Middle frontal gyrus (tissue), 1 donor: ENCODE measurements at regions not wholly inside any gene's neighbourhood (a gene's known extent, or its start where the extent isn't known, plus 50 kb on each side); places are given as distances from the start of the nearest gene placed in this dataset.
A peak's percentile ranks its signal among the peaks of the same experiment; 100 is the strongest.

Experiments
- DNase-seq: peaks from one replicate; pipeline ENCODE4 v3.0.0-alpha.2; 2015; ENCODE audit warnings: low spot score; ENCODE audit errors: extremely low spot score

DNA sequence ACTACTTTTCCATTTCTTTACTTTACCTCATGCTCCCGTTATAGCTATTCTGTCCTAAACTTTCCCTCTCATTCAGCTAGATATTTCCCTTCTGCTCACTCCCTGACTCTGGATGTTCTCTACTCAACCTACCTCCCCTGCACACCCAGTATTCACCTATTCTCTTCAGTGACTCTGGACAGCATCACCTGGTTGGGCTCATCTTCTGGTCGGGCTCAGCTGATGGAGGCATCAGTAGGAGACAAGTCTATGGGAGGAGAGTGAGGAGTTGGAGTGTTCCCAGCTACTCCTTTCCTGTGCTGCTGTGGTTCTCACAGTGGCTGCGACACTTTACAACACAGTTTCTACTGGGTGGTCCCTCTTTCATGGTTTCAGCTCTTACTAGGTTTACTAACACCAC lies 493.9 kb downstream of the DMAC1 start:
- DNase-seq, result no peak

DNA sequence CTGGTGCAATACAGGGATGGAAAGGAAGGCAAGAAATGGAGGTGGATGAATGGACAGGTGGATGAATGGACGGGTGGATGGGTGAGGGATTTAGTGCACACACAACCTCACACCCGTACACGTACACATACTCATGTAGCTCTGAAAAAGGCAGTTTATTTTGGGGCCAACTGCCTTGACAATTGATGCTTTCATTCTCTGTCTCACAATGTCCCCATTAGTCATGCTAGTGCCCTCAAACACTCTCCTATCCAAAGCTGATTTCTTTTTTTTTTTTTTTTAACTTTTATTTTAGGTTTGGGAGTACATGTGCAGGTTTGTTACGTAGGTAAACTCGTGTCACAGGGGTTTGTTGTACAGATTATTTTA lies 495.0 kb downstream of the DMAC1 start:
- DNase-seq, result peak; percentile 17

DNA sequence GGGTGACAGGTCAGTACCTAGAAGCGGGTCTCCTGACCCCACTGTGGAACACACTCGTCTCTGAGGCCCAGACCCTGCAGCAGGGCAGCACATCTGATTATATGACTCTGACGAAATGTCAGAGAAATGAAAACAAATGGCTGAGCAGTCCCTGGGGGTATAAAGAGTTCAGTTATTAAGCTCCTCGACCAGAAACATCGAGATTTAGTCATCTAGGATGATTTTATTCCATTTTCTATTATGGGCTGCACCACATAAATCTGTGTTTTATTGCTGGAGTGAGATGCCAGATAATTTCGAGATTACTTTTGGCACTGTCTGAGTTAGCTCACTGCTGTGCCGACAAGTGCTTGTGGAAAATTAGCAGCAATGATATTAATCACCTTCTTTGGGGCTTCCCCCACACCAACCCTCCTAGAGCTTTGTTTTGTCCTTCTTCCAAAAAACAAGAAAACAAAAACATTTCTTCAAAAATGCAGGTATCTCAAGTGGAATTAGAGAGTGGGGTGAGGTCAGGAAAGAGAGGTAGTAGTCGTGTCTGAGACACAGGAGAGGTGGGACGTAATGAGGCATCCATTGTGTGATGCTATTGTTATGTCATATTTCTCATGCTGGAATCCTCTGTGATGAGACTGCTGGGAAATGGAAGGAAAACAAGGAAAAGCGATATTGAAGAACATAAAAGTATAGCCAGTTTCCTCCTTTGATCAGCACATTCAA lies 495.5 kb downstream of the DMAC1 start:
- DNase-seq, result no peak

DNA sequence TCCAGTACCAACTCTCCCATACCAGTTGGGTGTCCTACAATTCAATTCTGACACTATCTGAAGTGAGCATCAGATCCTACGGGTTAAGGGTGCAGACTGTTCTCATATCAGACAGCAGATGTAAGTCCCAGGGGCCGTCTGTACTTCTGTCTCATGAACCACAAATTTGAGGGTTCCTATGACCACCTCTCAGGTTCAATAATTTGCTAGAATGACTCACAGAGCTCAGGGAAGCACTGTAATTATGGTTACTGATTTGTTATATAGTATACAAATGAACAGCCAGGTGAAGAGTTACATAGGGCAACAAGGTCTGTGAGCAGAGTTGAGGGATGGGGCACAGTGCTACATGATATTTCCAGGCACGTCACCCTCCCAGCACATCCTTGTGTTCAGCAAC lies 499.1 kb downstream of the DMAC1 start:
- no peak for DNase-seq

DNA sequence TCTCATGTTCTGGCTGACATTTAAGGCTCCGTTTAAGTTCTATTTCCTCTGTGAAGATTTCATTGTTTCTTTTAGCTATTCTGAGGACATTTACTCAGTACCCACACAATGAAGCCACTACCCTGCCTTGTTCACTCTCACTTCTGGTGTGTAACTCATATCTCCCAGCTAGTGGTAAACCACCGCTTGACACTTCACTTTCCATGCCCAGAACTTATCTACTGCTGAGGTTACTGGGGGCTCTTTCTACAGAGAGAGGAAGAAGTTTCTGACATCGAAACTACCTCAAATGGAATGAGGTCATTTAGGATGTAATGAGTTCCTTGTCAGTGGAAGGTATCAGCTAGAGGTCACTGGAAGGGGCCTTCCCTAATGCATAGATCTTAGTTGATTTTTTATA lies 501.5 kb downstream of the DMAC1 start:
- DNase-seq, result no peak

DNA sequence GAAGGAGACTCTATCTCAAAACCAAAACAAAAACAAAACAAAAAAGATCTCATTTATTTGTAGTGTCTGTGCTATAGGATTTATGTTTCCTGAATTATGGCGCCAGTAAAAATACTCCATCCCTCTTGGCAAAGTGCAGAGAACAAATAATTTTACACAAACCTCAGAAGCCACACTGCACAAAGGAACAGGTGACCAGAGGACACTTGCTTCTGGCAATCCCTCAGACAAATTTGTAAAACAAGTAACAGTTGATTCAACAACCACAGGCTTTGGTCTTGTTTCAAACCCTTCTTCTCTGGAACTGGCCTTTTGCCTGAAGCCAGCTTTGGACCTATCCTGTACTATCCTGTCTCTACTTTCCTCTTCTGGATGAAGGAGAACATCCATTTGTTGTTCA lies 502.1 kb downstream of the DMAC1 start:
- no peak for DNase-seq

DNA sequence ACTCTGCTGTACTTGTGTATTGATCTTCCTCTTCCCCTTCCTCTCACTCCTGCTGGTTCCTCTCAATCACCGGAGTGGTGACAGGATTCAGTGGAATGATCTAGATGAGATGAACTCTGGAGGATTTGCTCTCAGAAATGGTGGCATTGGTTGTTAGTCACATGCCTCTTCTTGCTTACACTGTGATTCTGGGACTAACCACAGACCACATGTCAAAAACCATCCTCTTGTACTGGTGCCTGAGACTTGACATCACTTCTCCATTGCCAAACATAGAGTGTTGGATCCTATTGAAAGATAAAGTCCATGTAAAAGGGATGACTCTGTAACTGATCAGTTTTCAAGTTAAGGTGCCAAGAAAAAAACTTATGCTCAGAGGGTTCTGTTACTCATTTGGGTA lies 506.5 kb downstream of the DMAC1 start:
- no peak for DNase-seq

DNA sequence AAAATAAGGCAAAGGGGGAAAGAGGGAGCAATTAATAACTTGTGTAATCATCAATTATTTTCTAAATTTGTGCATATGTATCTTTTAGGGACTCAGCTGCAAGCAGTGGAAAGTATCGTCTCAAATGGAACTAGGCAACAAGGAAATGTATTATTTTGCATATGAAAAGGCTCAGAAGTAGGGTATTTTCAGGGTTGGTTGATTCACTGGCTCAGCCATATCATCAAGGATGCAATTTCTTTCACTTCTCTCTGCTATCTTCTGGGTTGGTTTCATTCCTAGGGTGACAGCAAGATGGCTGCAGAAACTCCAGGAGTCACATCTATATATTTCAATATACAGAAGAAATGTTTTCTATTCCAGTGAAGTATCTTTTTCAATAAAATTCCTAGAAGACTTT lies 509.8 kb downstream of the DMAC1 start:
- DNase-seq, result no peak

DNA sequence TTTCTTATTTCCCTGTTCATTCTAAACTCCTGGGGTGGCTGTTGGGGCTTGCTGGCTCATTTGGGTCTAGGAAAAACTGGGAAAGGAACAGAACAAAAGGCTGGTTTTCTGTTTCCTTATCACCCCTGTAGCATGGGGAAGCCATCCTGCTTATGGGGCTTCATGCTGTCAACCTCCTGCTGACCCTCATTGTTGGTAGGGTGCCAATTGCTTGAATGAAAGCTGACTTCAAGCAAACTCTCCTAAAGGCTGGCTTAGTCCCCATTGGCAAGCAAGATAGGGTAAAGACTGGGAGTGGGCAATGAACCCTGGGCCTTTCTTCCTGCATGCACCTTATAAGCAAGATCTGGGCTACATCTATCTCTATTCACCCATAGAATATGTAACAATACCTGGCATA lies 511.6 kb downstream of the DMAC1 start:
- no peak for DNase-seq

DNA sequence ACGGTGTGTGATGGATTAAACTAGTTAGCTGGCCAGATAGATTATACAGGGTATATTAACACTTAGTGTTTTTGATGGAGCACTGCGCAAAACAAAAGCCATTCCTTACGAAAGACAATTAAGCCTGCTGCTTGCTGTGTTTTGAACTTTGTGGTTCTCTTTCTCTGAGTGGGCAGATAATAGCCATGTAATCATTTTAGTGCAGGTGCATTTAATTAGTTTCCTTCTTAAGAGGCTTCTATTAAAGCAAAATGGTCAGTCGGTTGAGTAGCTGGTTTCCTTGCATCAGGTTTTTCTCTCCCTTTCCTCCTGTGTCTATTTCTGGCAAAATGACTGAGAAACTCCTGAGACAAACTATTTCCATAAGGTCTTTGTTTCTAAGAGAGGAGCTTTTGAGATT lies 512.5 kb downstream of the DMAC1 start:
- DNase-seq, result no peak

DNA sequence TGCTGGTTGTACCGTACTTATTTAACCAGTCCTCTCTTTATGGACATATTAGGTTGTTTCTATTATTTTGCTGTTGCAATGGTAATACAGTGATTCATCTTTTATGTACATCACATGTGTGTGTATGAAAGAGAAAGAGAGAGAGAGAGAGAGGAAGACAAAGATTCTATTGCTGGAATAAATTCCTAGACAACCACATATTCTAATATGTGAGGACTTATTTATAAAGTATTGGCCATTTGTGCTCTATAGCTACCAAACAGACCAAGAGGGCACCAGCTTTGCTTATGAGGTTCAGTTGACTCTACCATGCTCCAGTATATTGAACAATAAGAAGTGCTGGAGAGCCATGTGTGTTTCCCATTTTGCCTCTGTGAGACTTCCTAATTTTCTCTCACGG lies 513.5 kb downstream of the DMAC1 start:
- no peak for DNase-seq

DNA sequence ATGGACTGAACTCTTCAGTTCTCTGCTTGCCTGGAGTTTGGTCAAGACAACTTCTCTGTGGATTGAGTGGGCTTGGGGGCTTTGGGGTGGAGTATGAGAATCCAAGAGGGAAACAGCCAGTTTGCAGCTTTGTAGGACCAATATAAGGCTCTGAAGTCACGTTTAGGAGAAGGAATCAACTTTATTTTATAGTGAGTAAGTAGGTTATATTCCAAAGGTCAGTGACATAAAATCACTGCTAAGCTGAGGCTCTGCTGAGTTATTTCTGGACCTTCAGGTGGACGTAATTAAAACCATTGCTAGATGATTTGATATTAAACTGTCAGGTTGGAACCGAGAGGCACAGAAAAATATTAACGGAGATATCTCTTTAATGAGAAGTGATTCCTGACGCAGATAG lies 514.4 kb downstream of the DMAC1 start:
- no peak for DNase-seq

DNA sequence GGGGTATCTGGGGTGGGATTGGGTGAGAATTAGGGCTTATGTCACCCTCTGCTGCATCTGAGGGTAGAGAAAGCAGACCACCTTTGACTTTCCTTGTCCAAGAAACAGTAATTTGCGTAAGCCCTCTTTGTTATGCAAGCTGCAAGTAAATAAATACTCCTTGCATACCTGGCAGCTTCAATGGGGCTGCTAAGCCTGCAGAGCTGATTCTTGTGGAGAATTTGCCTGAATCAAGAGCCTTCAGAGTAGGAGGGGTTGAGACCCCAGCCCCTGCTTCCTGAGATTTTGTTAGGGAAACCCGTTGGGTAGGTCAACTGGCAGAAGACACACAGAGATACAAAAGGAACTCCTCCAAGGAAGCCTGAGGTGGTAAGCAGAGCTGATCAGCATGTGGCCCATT lies 515.1 kb downstream of the DMAC1 start:
- no peak for DNase-seq

DNA sequence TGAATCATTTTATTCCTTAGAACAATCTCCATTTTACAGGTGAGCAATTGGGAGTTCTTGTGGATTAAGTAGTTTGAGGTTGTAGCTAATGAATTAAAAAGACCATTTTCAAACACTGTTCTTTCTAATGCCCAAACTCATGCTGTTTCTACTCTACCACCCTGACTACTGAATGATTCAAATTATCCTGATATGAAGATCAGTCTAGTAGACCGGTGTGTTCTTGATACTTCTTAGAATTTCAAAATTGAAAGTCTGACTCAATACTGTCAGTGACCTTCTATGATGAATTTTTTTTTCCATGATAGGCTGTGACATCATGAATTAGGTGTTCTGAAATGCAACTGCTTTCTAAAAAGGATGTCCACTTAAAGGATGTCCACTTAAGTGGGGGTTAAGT lies 515.5 kb downstream of the DMAC1 start:
- DNase-seq, result no peak

DNA sequence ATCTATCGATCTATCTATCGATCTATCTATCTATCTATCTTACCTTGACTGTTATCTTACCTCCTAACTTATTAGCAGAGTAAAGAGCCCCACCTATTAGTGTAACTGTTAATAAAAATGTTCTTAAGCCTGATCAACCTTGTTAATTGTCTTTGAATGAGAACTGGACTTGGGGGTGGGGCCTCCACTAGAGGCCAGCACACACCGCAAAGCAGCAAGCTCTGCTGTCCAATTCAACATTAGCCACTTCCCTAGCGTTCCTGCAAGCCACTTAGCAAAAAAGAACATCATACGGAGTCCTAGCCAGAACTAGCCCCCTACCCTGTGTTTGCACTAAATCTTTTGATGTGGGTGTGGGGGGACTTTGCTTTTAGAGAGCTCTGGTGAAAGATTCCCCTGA lies 515.8 kb downstream of the KDM4C start:
- DNase-seq, result no peak

DNA sequence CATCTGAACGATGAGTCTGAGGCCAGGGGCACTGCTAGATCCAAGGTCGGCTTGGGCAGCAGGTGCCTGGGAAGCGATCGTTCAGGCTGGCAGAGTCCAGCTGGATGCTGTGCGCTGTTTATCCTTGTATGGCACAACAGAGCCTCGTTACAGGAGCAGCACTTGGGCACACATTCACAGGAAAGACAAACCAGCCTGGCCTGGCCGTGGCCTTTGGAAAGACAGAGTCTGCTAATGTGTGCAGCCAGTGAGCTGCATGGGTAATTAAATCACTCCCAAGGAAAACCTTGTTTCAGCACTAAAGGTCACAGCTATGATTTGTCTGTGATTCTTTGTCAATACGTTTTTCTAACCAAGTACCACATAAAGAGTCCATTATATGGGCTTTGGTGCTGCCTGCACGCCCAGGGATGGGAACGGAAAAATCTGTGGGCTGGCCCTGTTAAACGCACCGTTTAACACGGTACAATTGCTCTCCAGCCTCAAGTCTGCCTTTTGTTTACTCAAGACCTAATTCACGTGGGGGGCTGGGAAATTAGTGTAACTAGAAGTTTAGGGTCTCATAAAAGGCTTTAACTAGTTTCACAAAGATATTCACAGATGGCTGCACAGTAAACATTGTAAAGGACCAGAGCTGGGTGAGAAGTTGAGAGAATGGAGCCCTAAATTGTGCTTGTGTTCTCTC lies 509.3 kb downstream of the KDM4C start:
- no peak for DNase-seq

DNA sequence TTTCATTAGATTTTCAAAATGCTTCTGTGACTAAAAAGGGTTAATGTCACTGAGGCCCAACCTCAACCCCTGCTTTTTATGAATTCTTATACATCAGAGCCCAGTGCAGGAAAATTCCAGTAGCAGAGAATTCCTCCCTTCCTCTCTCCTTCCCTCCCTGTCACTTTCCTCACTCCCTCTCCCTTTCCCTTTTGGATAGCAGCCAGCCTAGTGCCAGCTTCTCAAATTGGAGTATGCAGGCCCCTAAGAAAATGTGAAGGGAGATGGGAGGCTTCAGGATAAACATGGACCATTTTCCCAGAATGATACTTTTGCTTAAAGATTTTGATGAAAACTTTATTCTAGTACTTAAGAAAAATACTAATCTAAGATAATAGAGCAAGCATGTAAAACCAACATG lies 507.4 kb downstream of the KDM4C start:
- DNase-seq, result no peak

DNA sequence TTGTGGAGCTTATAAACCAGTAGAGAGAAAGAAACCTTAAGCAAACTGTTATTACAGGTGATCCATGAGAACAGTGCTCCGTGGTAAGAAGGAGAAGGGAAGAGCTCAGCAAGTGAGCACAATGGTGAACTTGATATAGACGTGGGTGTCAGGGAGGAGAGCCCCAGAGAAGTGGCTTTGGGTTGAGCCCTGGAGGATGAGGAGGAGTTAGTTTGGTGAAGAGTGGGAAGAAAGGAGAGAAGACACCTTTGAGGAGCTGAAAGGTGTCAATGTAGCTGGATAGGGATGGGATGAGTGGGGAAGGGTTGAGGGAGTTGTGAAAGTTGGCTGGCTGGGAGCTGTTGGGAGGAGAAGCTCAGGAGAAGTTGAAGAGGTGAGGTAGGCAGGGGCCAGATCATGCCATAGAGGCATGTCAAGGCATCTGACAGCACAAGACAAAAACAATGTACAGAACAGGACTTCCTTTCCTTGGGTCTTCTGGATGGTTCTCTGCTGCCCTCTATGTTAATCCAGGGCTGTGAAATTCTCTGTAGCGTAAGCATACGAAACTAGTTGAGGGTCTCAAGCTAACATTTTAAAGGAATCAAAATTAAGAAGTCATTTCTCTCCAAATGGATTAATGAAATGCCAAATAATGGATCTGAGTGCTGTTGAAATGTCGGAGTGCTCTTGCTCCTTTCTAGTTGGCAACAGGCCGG lies 501.9 kb downstream of the KDM4C start:
- DNase-seq, result no peak

DNA sequence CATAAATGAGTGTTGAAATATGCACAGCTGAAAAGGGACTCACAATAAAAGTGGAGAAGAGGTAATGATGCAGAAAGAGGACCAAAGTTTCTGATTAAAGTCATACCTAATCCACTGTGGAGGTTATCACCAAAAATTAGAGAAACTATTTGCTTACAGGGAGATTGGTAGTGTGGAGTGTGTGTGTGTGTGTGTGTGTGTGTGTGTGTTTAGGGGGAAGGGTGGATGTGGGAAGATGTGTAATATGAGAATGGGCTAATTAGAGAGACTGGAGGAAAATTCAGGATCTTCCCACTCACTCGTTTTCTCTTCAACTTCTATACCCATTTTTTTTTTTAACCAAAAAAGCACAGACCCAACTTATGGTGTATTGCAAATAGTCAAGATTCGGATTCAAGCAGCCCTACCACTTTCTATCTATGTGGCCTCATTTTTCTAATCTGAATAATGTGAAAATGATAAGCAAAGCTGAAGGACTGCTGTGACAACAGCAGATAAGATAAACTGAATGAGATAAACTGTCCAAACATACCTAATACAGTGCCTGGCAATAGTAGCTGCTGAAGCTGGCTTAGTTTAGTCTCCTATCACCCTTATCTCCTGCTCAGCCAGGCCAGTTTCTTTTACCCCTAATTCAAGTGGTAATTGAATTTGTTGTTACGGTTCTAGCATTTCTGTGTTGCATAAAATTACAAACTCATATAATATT lies 501.1 kb downstream of the KDM4C start:
- no peak for DNase-seq

DNA sequence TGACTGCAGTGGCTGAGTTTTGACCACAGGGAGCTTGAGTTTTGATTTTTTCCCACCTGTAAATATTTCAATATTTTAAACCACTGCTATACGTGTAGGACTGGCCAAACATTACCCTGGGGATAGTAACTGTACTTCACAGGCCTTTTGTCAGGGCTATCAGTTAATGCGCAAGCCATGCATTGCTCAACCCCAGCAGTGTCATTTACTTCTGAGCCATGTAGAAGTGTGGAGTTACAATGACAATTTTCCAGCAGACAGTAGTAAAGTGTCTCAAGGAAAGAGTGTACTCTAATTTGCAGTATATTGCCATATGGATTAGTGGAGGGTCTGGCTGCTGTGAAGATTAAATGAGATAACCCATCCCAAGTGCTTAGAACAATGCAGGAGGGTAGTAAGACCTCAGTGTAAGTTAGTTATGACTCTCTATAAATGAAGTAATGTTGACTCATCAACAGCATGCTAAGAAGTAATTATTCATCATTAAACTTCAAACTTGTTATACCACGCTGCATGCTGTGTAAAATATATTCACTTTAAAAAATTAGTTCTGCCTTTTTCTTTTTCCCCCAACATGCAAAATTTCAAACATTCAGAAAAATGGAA lies 489.2 kb downstream of the KDM4C start:
- no peak for DNase-seq

DNA sequence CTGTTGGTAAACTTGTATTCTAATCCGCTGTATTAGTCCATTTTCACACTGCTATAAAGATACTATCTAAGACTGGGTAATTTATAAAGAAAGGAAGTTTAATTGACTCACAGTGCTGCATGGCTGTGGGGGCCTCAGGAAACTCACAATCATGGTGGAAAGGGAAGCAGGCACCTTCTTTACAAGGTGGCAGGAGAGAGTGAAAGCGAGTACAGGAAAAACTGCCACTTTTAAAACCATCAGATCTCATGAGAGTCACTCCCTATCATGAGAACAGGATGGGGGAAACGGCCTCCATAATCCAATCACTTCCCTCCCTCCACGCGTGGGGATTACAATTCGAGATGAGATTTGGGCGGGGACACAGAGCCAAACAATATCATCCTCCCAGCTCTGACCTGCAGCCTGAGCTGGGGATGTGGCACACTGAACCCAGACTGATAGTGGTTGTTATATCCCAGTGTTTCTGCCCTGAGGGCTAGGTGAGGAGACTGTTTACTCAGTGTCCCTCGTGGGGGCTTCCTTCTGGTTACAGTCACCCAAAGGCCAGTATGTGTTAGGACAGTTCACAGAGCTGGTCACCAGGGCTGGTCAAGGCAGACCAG lies 488.3 kb downstream of the KDM4C start:
- DNase-seq, result no peak
